T47D (cell line): ENCODE measurements at regions not wholly inside any gene's neighbourhood (a gene's known extent, or its start where the extent isn't known, plus 50 kb on each side); places are given as distances from the start of the nearest gene placed in this dataset.
"Not testable (repeated sequence)": the region's sequence is repeated elsewhere in the genome, so short reads cannot be mapped to it uniquely, and the experiment has no call there.

ENCODE experiments used
- DNase-seq, 2 experiments: peaks; one replicate each; pipeline versions ENCODE4 v3.0.0 to v3.0.0-alpha.2; 2011 to 2012; ENCODE audit warnings: low read depth in 1 of 2, low spot score in 1 of 2
- JUND ChIP-seq: IDR thresholded peaks from 2 replicates; pipeline ENCODE4 v1.6.1; 2012; ENCODE audit warnings: low read depth
- in situ Hi-C: cut with HindIII; loops from 2 replicates; pipeline ENCODE4 v1.10.0; 2016; ENCODE audit warnings: low sequenced_read_pairs, low pct_unique_long_range_greater_than_20kb

- in situ Hi-C loops, result no loop called here
- no peak for TF ChIP-seq JUND
- DNase-seq, result no peak
Observed at GRCh38 chr2:216943109-216943508, 83.2 kb upstream of the TNP1 start.

- no peak for DNase-seq
- no peak for TF ChIP-seq JUND
- in situ Hi-C loops, result no loop called here
Observed at GRCh38 chr2:216942465-216942864, 82.6 kb upstream of the TNP1 start.

- in situ Hi-C loops, result no loop called here
- no peak for DNase-seq
- no peak for TF ChIP-seq JUND
Observed at GRCh38 chr2:216942016-216942415, 82.2 kb upstream of the TNP1 start.

GRCh38 chr2:216936954-216937357 is 77.1 kb upstream of the TNP1 start:
- TF ChIP-seq JUND, result no peak
- DNase-seq, result no peak
- in situ Hi-C loops, result no loop called here

GRCh38 chr2:216934623-216935022 is 74.8 kb upstream of the TNP1 start:
- no peak for TF ChIP-seq JUND
- DNase-seq, result no peak
- in situ Hi-C loops, result no loop called here

- no peak for DNase-seq
- TF ChIP-seq JUND, result no peak
- in situ Hi-C loops, result no loop called here
Observed at GRCh38 chr2:216934151-216934550, 74.3 kb upstream of the TNP1 start.

- no peak for TF ChIP-seq JUND
- DNase-seq, result no peak
- in situ Hi-C loops, result no loop called here
Observed at GRCh38 chr2:216932863-216933548, 73.1 kb upstream of the TNP1 start.

- peak in 1 of 2 experiments; percentile 34 for DNase-seq
- in situ Hi-C loops, result no loop called here
- TF ChIP-seq JUND, result no peak
Observed at GRCh38 chr2:216932113-216932862, 72.4 kb upstream of the TNP1 start.

GRCh38 chr2:216930716-216931115 is 70.9 kb upstream of the TNP1 start:
- in situ Hi-C loops, result no loop called here
- no peak for DNase-seq
- TF ChIP-seq JUND, result no peak

- DNase-seq, in situ Hi-C loops: not testable (repeated sequence)
Observed at GRCh38 chr2:216929338-216929737, 69.5 kb upstream of the TNP1 start.

GRCh38 chr2:216927163-216927562 is 67.3 kb upstream of the TNP1 start:
- in situ Hi-C loops, result no loop called here
- no peak for DNase-seq
- TF ChIP-seq JUND, result no peak

- no peak for DNase-seq
- no peak for TF ChIP-seq JUND
- in situ Hi-C loops, result no loop called here
Observed at GRCh38 chr2:216925636-216926366, 65.9 kb upstream of the TNP1 start.

- no peak for DNase-seq
- no peak for TF ChIP-seq JUND
- in situ Hi-C loops, result no loop called here
Observed at GRCh38 chr2:216925006-216925405, 65.1 kb upstream of the TNP1 start.
